ENCODE measurements at regions not wholly inside any gene's neighbourhood (a gene's known extent, or its start where the extent isn't known, plus 50 kb on each side); places are given as distances from the start of the nearest gene placed in this dataset.
A peak's percentile ranks its signal among the peaks of the same experiment; 100 is the strongest.

- TF ChIP-seq CTCF (IDR thresholded peaks at IDR 0.05; ENCODE audit: low read depth, low read length): no peak
- Histone ChIP-seq H3K4me3 (ENCODE audit: low read depth, low read length) (no peak overlapping the region), H3K27me3 (ENCODE audit: insufficient read depth, low read depth, severe bottlenecking) (no peaks in the 10 kb centered on the region), H3K36me3 (no peaks in the 10 kb centered on the region), H3K27ac (no peak overlapping the region), H3K9me3 (ENCODE audit: severe bottlenecking) (no peaks in the 10 kb centered on the region)
- DNase-seq: no peak
These were observed 733.0 kb upstream of the FZD8 start for GRCh38 chr10:36375107-36375506.

GRCh38 chr10:36373424-36374096 is 731.5 kb upstream of the FZD8 start:
- H3K27ac ChIP-seq: no peak overlapping the region
- TF ChIP-seq CTCF (IDR thresholded peaks at IDR 0.05; ENCODE audit: low read depth, low read length): no peak

GRCh38 chr10:36367362-36367761 is 725.3 kb upstream of the FZD8 start:
- TF ChIP-seq CTCF (IDR thresholded peaks at IDR 0.05; ENCODE audit: low read depth, low read length): no peak
- no peak overlapping the region for H3K4me3 ChIP-seq (ENCODE audit: low read depth, low read length)
- H3K27me3 ChIP-seq (ENCODE audit: insufficient read depth, low read depth, severe bottlenecking): no peaks in the 10 kb centered on the region
- H3K27ac ChIP-seq: no peak overlapping the region
- DNase-seq: no peak
- no peaks in the 10 kb centered on the region for H3K9me3 ChIP-seq (ENCODE audit: severe bottlenecking)
- H3K36me3 ChIP-seq: no peaks in the 10 kb centered on the region

More at GRCh38 chr10:36373424-36374096, 731.5 kb upstream of the FZD8 start:
- no peaks in the 10 kb centered on the region for H3K9me3 ChIP-seq (ENCODE audit: severe bottlenecking)
- H3K4me3 ChIP-seq (ENCODE audit: low read depth, low read length): no peak overlapping the region
- H3K27me3 ChIP-seq (ENCODE audit: insufficient read depth, low read depth, severe bottlenecking): no peaks in the 10 kb centered on the region
- H3K36me3 ChIP-seq: no peaks in the 10 kb centered on the region
- no peak for DNase-seq

- no peaks in the 10 kb centered on the region for H3K27me3 ChIP-seq (ENCODE audit: insufficient read depth, low read depth, severe bottlenecking)
- H3K4me3 ChIP-seq (ENCODE audit: low read depth, low read length): no peak overlapping the region
- no peak for DNase-seq
- H3K9me3 ChIP-seq (ENCODE audit: severe bottlenecking): no peaks in the 10 kb centered on the region
- H3K27ac ChIP-seq: no peak overlapping the region
- no peaks in the 10 kb centered on the region for H3K36me3 ChIP-seq
- no peak for TF ChIP-seq CTCF (IDR thresholded peaks at IDR 0.05; ENCODE audit: low read depth, low read length)
These were observed 724.7 kb upstream of the FZD8 start for GRCh38 chr10:36366843-36367242.

GRCh38 chr10:36366065-36366464 is 724.0 kb upstream of the FZD8 start:
- no peak overlapping the region for H3K27ac ChIP-seq
- H3K9me3 ChIP-seq (ENCODE audit: severe bottlenecking): no peaks in the 10 kb centered on the region
- TF ChIP-seq CTCF (IDR thresholded peaks at IDR 0.05; ENCODE audit: low read depth, low read length): no peak
- DNase-seq: no peak
- H3K36me3 ChIP-seq: no peaks in the 10 kb centered on the region
- no peaks in the 10 kb centered on the region for H3K27me3 ChIP-seq (ENCODE audit: insufficient read depth, low read depth, severe bottlenecking)
- no peak overlapping the region for H3K4me3 ChIP-seq (ENCODE audit: low read depth, low read length)

- no peak overlapping the region for H3K4me3 ChIP-seq (ENCODE audit: low read depth, low read length)
- H3K27ac ChIP-seq: no peak overlapping the region
- DNase-seq: peak; percentile 24
These were observed 720.2 kb upstream of the FZD8 start for GRCh38 chr10:36362257-36362656.

More at GRCh38 chr10:36362257-36362656, 720.2 kb upstream of the FZD8 start:
- Histone ChIP-seq H3K9me3 (ENCODE audit: severe bottlenecking) (no peaks in the 10 kb centered on the region), H3K36me3 (no peaks in the 10 kb centered on the region), H3K27me3 (ENCODE audit: insufficient read depth, low read depth, severe bottlenecking) (no peaks in the 10 kb centered on the region)
- no peak for TF ChIP-seq CTCF (IDR thresholded peaks at IDR 0.05; ENCODE audit: low read depth, low read length)
